Spleen (tissue), 11 donors: ENCODE measurements at regions not wholly inside any gene's neighbourhood (a gene's known extent, or its start where the extent isn't known, plus 50 kb on each side); places are given as distances from the start of the nearest gene placed in this dataset.

Source experiments
- DNase-seq: peaks from one replicate; pipeline ENCODE4 v3.0.0-alpha.2; 2020
- H3K27ac ChIP-seq, 8 donors: fragments of 200-600 bp; sonication (generic) in 7 of 8; 1 replicate in 4 of 8; 2 replicates in 4 of 8; pipeline versions ENCODE4 v1.5.0 to v1.8.0; 2016 to 2021; ENCODE audit warnings: inconsistent platforms in 4 of 8, mild to moderate bottlenecking in 4 of 8, moderate library complexity in 1 of 8
- H3K27me3 ChIP-seq, 7 donors: fragments of 200-600 bp; sonication (generic) in 6 of 7; replicated peaks in 1 of 7; 1 replicate in 4 of 7; 2 replicates in 3 of 7; pipeline versions ENCODE4 v1.5.0 to v1.8.0; 2016 to 2021; ENCODE audit warnings: inconsistent platforms in 3 of 7, mild to moderate bottlenecking in 1 of 7
- H3K36me3 ChIP-seq, 6 donors: fragments of 200-600 bp; sonication (generic) in 5 of 6; 1 replicate in 4 of 6; 2 replicates in 2 of 6; pipeline versions ENCODE4 v1.5.0 to v1.8.0; 2016 to 2021; ENCODE audit warnings: inconsistent platforms in 2 of 6
- H3K4me1 ChIP-seq, 6 donors: fragments of 200-600 bp; sonication (generic) in 5 of 6; 1 replicate in 3 of 6; 2 replicates in 3 of 6; pipeline versions ENCODE4 v1.5.0 to v1.8.0; 2016 to 2021; ENCODE audit warnings: inconsistent platforms in 3 of 6
- H3K4me3 ChIP-seq, 8 donors: fragments of 200-600 bp; sonication (generic) in 7 of 8; 1 replicate in 4 of 8; 2 replicates in 4 of 8; pipeline versions ENCODE4 v1.5.0 to v1.8.0; 2016 to 2021; ENCODE audit warnings: inconsistent platforms in 4 of 8, mild to moderate bottlenecking in 4 of 8, moderate library complexity in 2 of 8
- H3K9me3 ChIP-seq, 8 donors: fragments of 200-600 bp; sonication (generic) in 7 of 8; 1 replicate in 4 of 8; 2 replicates in 4 of 8; pipeline versions ENCODE4 v1.5.0 to v1.8.0; 2016 to 2021; ENCODE audit warnings: inconsistent platforms in 4 of 8
- CTCF ChIP-seq, 11 experiments: fragments of 200-600 bp in 7 of 11; fragments of 450-650 bp in 4 of 11; sonication (generic) in 4 of 11; IDR thresholded peaks in 8 of 11; conservative IDR thresholded peaks in 3 of 11; 1 replicate in 7 of 11; 2 replicates in 4 of 11; pipeline versions ENCODE4 v1.4.0 to v1.8.0; 2016 to 2021; ENCODE audit warnings: antibody characterized with exemption in 11 of 11, inconsistent platforms in 4 of 11, mild to moderate bottlenecking in 1 of 11
- POLR2A ChIP-seq, 3 donors: fragments of 450-650 bp; IDR thresholded peaks; one replicate each; pipeline ENCODE4 v1.5.1; 2017; ENCODE audit warnings: antibody characterized with exemption in 3 of 3, mild to moderate bottlenecking in 1 of 3
- POLR2AphosphoS5 ChIP-seq, 3 donors: sonication (generic); formaldehyde crosslinking; IDR thresholded peaks; one replicate each; pipeline ENCODE4 v1.5.1; 2017; ENCODE audit warnings: antibody characterized with exemption in 3 of 3
- WGBS, 5 donors: extraction: QIAGEN DNeasy Blood & Tissue Kit in 3 of 5; methylation state at CpG; one replicate each; pipeline versions ENCODE4 v1.1.5 to v1.1.7; 2013 to 2018; 5-methylcytosine and 5-hydroxymethylcytosine counted together
- intact Hi-C: fragments of 100-400 bp; cut with DNase I; formaldehyde crosslinking; loops from one replicate; pipeline ENCODE4 v1.15.0; 2023; ENCODE audit warnings: low total_unique reads
- donor health status: healthy with polysubstance abuse.
- donor health status: DM: no; HTN: no; CAD: no; lungs with moderate emphysema.
- donor health status: DM: no; HTN: no; CAD: no.
- donor health status: Bipolar disorder and iron deficiency.
- donor health status: healthy.
- donor health status: DM: no; HTN: no; CAD: no.
- donor health status: DM: yes; HTN: yes; CAD: no.

GRCh38 chr14:86943391-86944365 is 1049.3 kb downstream of the GALC start:
- no peak for DNase-seq
- Histone ChIP-seq H3K4me3 (no peak overlapping the region), H3K36me3 (no peaks in the 10 kb centered on the region), H3K27ac (no peak overlapping the region), H3K4me1 (no peaks in the 10 kb centered on the region), H3K27me3 (no peaks in the 10 kb centered on the region), H3K9me3 (peaks cover 0 to 4% (median 0%) of the 10 kb centered on the region in 8 donors)
- no peak for TF ChIP-seq POLR2A (IDR thresholded peaks at IDR 0.05)
- 78 to 90% (median 81%) methylated on average over 5 of the region's 5 CpGs for WGBS, 5 donors
- intact Hi-C loops, result no loop called here

- H3K4me3 ChIP-seq, result no peak overlapping the region
- no peak for DNase-seq
- 39 to 76% (median 47%) methylated on average over 4 of the region's 4 CpGs for WGBS, 5 donors
- no peaks in the 10 kb centered on the region for H3K4me1 ChIP-seq
- TF ChIP-seq POLR2AphosphoS5 (IDR thresholded peaks at IDR 0.05), result no peak
- TF ChIP-seq POLR2A (IDR thresholded peaks at IDR 0.05), result no peak
- TF ChIP-seq CTCF (IDR thresholded peaks at IDR 0.05 in 8 of 11, conservative IDR thresholded peaks at IDR 0.05 in 3 of 11), result no peak
- no peak overlapping the region for H3K27ac ChIP-seq
- intact Hi-C loops, result no loop called here
- no peaks in the 10 kb centered on the region for H3K36me3 ChIP-seq
- H3K9me3 ChIP-seq, result peaks cover 0 to 4% (median 0%) of the 10 kb centered on the region in 8 donors
- H3K27me3 ChIP-seq, result no peaks in the 10 kb centered on the region
Measured at GRCh38 chr14:86942936-86943335, 1050.0 kb downstream of the GALC start.

GRCh38 chr14:86940106-86940505 is 1052.9 kb downstream of the GALC start:
- H3K4me3 ChIP-seq, result no peak overlapping the region
- WGBS, 5 donors, result 33 to 69% (median 60%) methylated on average over 2 of the region's 2 CpGs
- no peak overlapping the region for H3K27ac ChIP-seq
- intact Hi-C loops, result no loop called here
- H3K36me3 ChIP-seq, result no peaks in the 10 kb centered on the region
- H3K4me1 ChIP-seq, result no peaks in the 10 kb centered on the region
- no peak for DNase-seq
- TF ChIP-seq CTCF (IDR thresholded peaks at IDR 0.05 in 8 of 11, conservative IDR thresholded peaks at IDR 0.05 in 3 of 11) (no peak), POLR2A (IDR thresholded peaks at IDR 0.05) (no peak), POLR2AphosphoS5 (IDR thresholded peaks at IDR 0.05) (no peak)
- no peaks in the 10 kb centered on the region for H3K27me3 ChIP-seq
- peaks cover 0 to 4% (median 0%) of the 10 kb centered on the region in 8 donors for H3K9me3 ChIP-seq

- Histone ChIP-seq H3K27me3 (no peaks in the 10 kb centered on the region), H3K36me3 (no peaks in the 10 kb centered on the region), H3K27ac (no peak overlapping the region), H3K4me3 (no peak overlapping the region), H3K4me1 (no peaks in the 10 kb centered on the region), H3K9me3 (no peaks in the 10 kb centered on the region)
- DNase-seq, result no peak
- intact Hi-C loops, result no loop called here
- WGBS, 5 donors, result 69 to 83% (median 72%) methylated on average over 8 of the region's 8 CpGs
- TF ChIP-seq POLR2A (IDR thresholded peaks at IDR 0.05), result no peak
- no peak for TF ChIP-seq POLR2AphosphoS5 (IDR thresholded peaks at IDR 0.05)
- TF ChIP-seq CTCF (IDR thresholded peaks at IDR 0.05 in 8 of 11, conservative IDR thresholded peaks at IDR 0.05 in 3 of 11), result no peak
Measured at GRCh38 chr14:86938320-86938719, 1054.7 kb downstream of the GALC start.
